ENCODE measurements at regions not wholly inside any gene's neighbourhood (a gene's known extent, or its start where the extent isn't known, plus 50 kb on each side); places are given as distances from the start of the nearest gene placed in this dataset.

DNA sequence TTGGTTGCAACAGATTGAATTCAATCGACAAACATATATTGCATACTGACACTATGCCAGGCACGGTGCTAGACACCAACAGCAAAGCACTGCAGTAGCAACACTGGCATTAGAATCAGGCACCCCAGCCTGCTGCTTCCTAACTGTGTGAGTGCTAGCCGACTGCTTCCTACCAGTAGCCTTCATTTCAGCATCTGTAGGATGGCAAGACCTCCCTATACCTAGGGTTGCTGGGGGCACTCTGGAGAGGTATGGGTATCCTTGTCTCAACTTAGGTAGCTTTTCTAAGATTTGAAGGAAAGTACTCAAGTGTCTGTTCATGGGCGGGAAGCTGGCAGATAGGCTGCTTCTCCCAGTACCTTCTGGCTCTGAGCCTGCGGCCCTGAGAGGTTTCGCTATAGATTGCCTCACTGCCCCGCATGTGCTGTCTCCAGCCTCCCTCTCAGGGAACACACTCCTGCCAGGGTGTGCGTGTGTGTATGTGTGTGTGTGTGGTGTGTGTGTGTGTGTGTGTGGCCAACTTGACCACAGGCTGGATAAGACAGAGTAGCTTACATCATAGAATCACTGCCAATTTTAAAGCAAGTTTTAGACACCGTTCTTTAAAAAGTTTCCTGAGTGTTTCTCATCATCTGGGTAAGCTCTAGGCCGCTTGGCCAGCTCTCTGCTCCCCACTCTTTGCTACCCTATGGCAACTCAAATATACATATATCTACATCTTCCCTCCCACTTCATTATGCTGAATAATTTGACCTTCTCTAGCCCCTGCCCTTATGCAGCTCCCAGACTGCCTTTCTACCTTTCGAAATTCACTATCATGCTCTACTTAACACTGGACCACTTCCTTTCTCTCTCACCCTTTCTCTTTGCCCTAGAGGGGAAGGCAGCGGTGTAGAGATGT lies 97.0 kb upstream of the PJA1 start:
- Histone ChIP-seq H3K4me3 (no peak overlapping the region), H3K27me3 (no peaks in the 10 kb centered on the region), H3K36me3 (no peaks in the 10 kb centered on the region), H3K4me1 (no peaks in the 10 kb centered on the region), H3K9me3 (no peaks in the 10 kb centered on the region), H3K27ac (no peak overlapping the region)
- TF ChIP-seq, protein P1, sequence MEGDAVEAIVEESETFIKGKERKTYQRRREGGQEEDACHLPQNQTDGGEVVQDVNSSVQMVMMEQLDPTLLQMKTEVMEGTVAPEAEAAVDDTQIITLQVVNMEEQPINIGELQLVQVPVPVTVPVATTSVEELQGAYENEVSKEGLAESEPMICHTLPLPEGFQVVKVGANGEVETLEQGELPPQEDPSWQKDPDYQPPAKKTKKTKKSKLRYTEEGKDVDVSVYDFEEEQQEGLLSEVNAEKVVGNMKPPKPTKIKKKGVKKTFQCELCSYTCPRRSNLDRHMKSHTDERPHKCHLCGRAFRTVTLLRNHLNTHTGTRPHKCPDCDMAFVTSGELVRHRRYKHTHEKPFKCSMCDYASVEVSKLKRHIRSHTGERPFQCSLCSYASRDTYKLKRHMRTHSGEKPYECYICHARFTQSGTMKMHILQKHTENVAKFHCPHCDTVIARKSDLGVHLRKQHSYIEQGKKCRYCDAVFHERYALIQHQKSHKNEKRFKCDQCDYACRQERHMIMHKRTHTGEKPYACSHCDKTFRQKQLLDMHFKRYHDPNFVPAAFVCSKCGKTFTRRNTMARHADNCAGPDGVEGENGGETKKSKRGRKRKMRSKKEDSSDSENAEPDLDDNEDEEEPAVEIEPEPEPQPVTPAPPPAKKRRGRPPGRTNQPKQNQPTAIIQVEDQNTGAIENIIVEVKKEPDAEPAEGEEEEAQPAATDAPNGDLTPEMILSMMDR (IDR thresholded peaks at IDR 0.05) = no peak
- no peak for DNase-seq (ENCODE audit: low spot score in 2 of 2)
- intact Hi-C loops (cut with DNase I) = no loop called here

DNA sequence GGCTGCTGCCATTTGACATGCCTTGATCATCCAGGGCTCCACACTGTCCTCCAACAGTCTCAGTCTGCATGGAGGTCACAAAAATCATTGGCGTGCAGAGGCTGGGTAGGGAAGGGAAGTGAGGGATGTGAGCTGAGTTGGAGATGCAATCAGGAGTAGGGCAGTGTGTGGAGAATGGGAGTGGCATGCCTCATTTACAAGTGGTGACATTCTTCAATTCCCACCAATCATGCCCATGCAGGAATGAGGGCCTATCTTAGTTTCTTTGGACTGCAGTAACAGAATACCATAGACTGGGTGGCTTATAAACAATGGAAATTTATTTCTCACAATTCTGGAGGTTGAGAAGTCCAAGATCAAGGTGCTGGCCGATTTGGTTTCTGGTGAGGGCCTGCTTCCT lies 94.9 kb upstream of the PJA1 start:
- intact Hi-C loops (cut with DNase I) = no loop called here
- H3K27me3 ChIP-seq = no peaks in the 10 kb centered on the region
- no peak overlapping the region for H3K27ac ChIP-seq
- TF ChIP-seq, protein P1 (IDR thresholded peaks at IDR 0.05) = no peak
- no peaks in the 10 kb centered on the region for H3K4me1 ChIP-seq
- peak in 1 of 2 donors; percentile 8 for DNase-seq (ENCODE audit: low spot score in 2 of 2)
- H3K36me3 ChIP-seq = no peaks in the 10 kb centered on the region
- no peak overlapping the region for H3K4me3 ChIP-seq
- no peaks in the 10 kb centered on the region for H3K9me3 ChIP-seq

DNA sequence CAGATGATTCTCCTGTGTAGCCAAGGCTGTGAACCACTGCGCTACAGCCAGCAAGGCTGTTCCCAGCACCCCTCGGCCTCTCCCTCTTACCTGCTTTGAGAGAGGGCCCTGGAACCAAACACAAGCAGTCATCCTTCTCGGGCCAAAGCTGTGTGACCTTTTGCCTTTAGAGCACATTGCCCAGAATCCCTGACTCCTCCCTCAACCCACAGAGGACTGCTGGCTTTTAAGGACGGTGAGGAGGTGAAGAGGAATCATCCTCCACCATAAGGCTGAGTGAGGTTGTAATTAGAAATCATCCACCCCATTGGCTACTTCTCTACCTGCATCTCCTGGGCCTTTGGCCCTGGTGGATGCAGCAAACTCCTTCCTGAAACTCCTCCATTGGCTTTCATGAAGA lies 93.6 kb upstream of the PJA1 start:
- Histone ChIP-seq H3K27ac (no peak overlapping the region), H3K27me3 (no peaks in the 10 kb centered on the region), H3K36me3 (no peaks in the 10 kb centered on the region), H3K4me1 (no peaks in the 10 kb centered on the region), H3K4me3 (no peak overlapping the region), H3K9me3 (no peaks in the 10 kb centered on the region)
- TF ChIP-seq, protein P1 (IDR thresholded peaks at IDR 0.05) = no peak
- intact Hi-C loops (cut with DNase I) = no loop called here
- peak in 1 of 2 donors; percentile 16 for DNase-seq (ENCODE audit: low spot score in 2 of 2)

DNA sequence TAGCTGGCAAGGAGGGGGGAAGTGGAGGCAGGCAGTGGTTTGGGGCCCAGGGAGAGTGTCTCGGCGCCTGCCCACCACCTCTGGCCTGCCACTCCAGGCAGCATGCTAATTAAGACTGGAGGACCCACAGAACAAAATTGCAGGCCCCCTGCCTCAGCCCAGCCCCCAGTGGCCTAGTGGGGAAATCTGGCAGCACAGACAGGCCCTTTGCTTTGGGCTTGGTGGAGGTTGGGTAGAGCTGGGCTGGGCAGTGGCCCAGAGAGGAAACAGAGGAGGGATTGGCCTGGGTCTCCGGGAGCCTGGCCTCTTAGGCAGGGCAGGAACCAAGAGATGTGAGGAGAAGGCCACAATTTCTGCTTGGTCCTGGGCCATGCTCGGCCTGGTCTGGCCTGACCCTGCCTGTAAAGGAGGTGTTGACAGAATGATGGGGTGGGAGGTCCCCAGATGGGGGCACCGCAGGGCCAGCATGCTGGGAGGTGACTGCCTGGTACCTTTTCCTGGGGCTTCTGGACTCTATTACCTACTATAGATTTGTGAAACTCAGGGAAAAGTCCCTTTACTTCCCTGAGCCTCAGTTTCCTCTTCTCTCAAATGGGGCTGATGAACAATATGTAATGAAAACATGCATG lies 92.4 kb upstream of the PJA1 start:
- intact Hi-C loops (cut with DNase I) = no loop called here
- no peaks in the 10 kb centered on the region for H3K27me3 ChIP-seq
- peak in 1 of 2 donors; percentile 40 for DNase-seq (ENCODE audit: low spot score in 2 of 2)

DNA sequence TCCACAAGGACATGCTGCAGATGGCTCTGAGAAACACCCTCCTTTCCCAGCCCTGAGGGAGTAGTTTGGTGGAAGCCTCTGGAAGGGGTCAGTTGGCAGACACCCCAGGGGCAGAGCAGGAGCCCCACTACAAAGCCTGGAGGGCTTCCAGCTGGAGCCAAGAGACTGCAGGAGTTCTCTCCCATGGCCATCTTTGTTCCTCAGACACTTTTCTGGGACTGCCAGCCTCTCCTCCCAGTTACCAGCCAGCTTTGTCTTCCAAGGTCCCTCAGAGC lies 91.0 kb upstream of the PJA1 start:
- intact Hi-C loops (cut with DNase I) = no loop called here
- Histone ChIP-seq H3K9me3 (no peaks in the 10 kb centered on the region), H3K4me1 (no peaks in the 10 kb centered on the region), H3K27me3 (no peaks in the 10 kb centered on the region), H3K36me3 (no peaks in the 10 kb centered on the region), H3K4me3 (no peak overlapping the region), H3K27ac (no peak overlapping the region)
- DNase-seq (ENCODE audit: low spot score in 2 of 2) = no peak
- TF ChIP-seq, protein P1 (IDR thresholded peaks at IDR 0.05) = no peak

More for the DNA sequence above, 92.4 kb upstream of the PJA1 start:
- TF ChIP-seq, protein P1 (IDR thresholded peaks at IDR 0.05) = no peak
- H3K36me3 ChIP-seq = no peaks in the 10 kb centered on the region
- H3K27ac ChIP-seq = no peak overlapping the region
- no peaks in the 10 kb centered on the region for H3K9me3 ChIP-seq
- H3K4me1 ChIP-seq = no peaks in the 10 kb centered on the region
- no peak overlapping the region for H3K4me3 ChIP-seq

Data from ascending aorta (tissue), 2 donors.